ENCODE measurements at regions not wholly inside any gene's neighbourhood (a gene's known extent, or its start where the extent isn't known, plus 50 kb on each side); places are given as distances from the start of the nearest gene placed in this dataset.
"Not testable (repeated sequence)": the region's sequence is repeated elsewhere in the genome, so short reads cannot be mapped to it uniquely, and the experiment has no call there.

DNA sequence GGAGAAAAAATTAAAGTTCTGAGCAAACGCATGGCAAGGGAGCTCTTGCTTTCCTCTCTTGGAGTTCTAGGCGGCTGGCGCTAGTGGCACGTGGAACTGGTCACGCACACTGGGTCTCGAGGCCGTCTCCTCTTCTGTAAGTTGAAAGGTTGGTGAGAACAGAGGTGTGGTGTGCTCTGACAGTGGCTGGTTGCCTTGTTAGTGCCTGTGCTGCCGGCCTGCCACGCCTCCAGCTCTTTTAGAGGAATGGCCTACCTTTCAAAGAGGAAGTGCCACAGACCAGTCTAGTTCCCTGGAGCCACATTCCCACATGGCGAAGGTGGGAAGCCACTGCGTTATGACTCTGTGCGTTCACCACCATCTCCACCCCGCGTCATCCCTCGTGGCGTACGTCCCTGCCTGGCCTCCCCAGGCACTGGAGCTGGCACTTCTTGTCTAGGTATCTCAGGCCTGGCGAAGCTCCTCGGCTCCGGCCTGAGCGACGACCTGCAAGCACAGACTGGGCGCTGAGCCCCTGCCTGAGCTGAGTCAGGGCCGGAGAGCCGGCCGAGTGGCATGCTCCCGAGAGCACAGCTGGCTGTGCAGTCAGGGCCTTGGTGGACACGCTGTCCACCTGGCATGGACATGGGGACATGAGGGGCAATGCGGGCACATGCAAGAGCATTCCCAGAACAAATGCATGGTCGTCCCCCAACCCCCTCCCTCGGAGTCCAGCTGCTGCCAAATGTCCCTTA, 4453.1 kb upstream of the TPTE start:
- H3K4me1 ChIP-seq; H3K4me3 ChIP-seq; intact Hi-C loops (cut with DNase I; ENCODE audit: low total_unique reads); H3K27me3 ChIP-seq; H3K27ac ChIP-seq; H3K9me3 ChIP-seq; DNase-seq; H3K36me3 ChIP-seq: not testable (repeated sequence)
- WGBS, 5 donors: no CpG with 5 or more reads among the region's 31 CpGs

DNA sequence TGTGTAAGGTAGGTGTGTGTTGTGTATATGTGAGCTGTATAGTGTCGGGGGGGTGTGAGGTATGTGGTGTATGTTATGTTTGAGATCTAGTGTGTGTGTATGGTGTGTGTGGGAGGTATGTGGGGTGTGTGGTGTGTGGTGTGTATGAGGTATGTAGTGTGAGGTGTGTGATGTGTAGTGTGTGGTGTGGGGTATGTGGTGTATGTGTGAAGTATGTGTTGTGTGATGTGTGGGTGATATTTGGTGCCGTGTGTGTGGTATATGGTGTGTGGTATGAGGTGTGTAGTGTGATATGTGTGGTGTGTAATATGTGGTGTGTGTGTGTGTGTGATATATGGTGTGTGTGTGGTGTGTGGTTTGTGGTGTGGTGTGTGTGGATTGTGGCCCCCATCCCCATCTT, 4451.2 kb upstream of the TPTE start:
- DNase-seq; H3K4me1 ChIP-seq; H3K27me3 ChIP-seq; intact Hi-C loops (cut with DNase I; ENCODE audit: low total_unique reads); H3K4me3 ChIP-seq; H3K36me3 ChIP-seq; H3K9me3 ChIP-seq; H3K27ac ChIP-seq: not testable (repeated sequence)
- WGBS, 5 donors: 96 to 100% (median 98%) methylated on average over 1 to 2 of the region's 2 CpGs

DNA sequence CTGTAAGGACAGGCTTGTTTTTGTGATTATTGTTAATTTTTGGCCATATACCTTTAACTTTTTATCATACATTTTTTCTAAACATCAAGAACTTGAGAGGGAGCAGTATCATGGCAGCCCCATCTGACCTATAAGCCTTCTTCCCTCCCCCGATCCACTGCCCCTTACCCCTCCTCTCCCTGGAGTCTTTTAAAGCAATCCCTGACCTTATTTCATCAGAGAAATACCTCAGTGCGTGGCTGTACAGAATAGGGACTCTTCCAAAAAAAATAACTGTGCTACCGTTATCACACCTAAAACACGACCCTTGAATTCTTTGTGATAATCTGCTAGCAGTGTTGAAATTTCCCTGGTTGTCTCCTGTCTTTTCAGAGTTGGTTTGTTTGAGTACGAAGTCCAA, 4448.7 kb upstream of the TPTE start:
- H3K27ac ChIP-seq; H3K4me1 ChIP-seq; H3K27me3 ChIP-seq; DNase-seq; intact Hi-C loops (cut with DNase I; ENCODE audit: low total_unique reads); H3K9me3 ChIP-seq; H3K4me3 ChIP-seq; H3K36me3 ChIP-seq: not testable (repeated sequence)
- WGBS, 5 donors: no CpG with 5 or more reads among the region's 5 CpGs

GRCh38 chr21:6073993-6074705, 4447.2 kb upstream of the TPTE start:
- H3K36me3 ChIP-seq; H3K9me3 ChIP-seq; DNase-seq; H3K27ac ChIP-seq; H3K4me1 ChIP-seq; intact Hi-C loops (cut with DNase I; ENCODE audit: low total_unique reads); H3K27me3 ChIP-seq; H3K4me3 ChIP-seq: not testable (repeated sequence)
- WGBS, 5 donors: no CpG with 5 or more reads among the region's 19 CpGs

DNA sequence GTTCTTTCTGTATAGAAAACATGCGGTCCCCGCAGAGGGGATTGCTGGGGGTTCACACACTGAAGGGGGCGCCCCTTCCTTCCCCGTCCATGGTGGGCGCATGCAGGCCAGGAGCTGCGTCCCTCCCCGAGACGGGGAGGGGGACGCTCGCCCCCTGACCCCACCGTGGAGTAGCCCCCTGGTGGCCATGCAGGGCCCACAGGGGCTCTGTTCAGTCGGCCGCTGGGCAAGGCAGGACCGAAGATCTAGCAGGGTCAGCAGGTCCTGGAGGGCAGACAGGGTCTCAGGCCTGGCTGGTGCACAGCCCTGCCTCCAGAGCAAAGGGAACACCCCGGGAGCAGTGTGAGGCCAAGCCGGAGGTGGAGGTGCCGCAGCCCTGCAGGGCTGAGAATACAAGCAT, 4446.4 kb upstream of the TPTE start:
- H3K36me3 ChIP-seq; H3K4me3 ChIP-seq; intact Hi-C loops (cut with DNase I; ENCODE audit: low total_unique reads); H3K27ac ChIP-seq; H3K27me3 ChIP-seq; H3K4me1 ChIP-seq; H3K9me3 ChIP-seq; DNase-seq: not testable (repeated sequence)
- WGBS, 5 donors: no CpG with 5 or more reads among the region's 17 CpGs

- DNase-seq; H3K4me3 ChIP-seq; H3K27ac ChIP-seq; H3K36me3 ChIP-seq; intact Hi-C loops (cut with DNase I; ENCODE audit: low total_unique reads); H3K27me3 ChIP-seq; H3K9me3 ChIP-seq; H3K4me1 ChIP-seq: not testable (repeated sequence)
- WGBS, 5 donors: no CpG with 5 or more reads among the region's 24 CpGs
Measured at GRCh38 chr21:6075627-6076208, 4445.7 kb upstream of the TPTE start.

DNA sequence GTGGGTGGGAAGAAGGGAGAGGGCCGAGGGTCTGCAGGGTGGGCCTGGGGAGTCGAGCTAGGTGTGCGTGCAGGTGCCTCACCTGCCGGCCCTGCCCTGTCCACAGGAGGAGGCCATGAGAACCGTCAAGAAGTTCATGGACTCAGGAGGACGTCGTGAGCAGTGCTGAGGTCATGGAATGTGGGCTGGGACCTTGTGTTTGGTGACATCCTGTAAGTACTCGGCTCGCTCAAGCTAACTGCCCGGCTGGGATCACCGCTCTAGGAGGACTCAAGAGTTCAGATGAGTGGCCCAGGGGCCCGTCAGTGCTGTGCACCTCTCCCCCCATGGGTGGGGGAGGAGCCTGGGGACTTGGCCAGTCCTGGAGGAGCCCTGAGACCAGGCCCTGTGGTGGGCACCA, 4444.0 kb upstream of the TPTE start:
- intact Hi-C loops (cut with DNase I; ENCODE audit: low total_unique reads): not testable (repeated sequence)
- WGBS, 5 donors: no CpG with 5 or more reads among the region's 12 CpGs

GRCh38 chr21:6078902-6079301, 4442.5 kb upstream of the TPTE start:
- DNase-seq; H3K36me3 ChIP-seq; intact Hi-C loops (cut with DNase I; ENCODE audit: low total_unique reads); H3K9me3 ChIP-seq; H3K4me3 ChIP-seq; H3K27me3 ChIP-seq; H3K27ac ChIP-seq; H3K4me1 ChIP-seq: not testable (repeated sequence)
- 78 to 79% methylated on average over 6 of the region's 12 CpGs; no CpG with 5 or more reads in 3 of the 5 donors for WGBS, 5 donors

More for the DNA sequence above, 4444.0 kb upstream of the TPTE start:
- H3K4me1 ChIP-seq, H3K4me3 ChIP-seq, H3K36me3 ChIP-seq, H3K27ac ChIP-seq, H3K9me3 ChIP-seq, DNase-seq, H3K27me3 ChIP-seq: not testable (repeated sequence)

GRCh38 chr21:6080941-6081655, 4440.3 kb upstream of the TPTE start:
- H3K4me3 ChIP-seq; intact Hi-C loops (cut with DNase I; ENCODE audit: low total_unique reads); DNase-seq; H3K27me3 ChIP-seq; H3K27ac ChIP-seq; H3K4me1 ChIP-seq; H3K36me3 ChIP-seq; H3K9me3 ChIP-seq: not testable (repeated sequence)
- WGBS, 5 donors: no CpG with 5 or more reads among the region's 34 CpGs

- H3K9me3 ChIP-seq; H3K4me3 ChIP-seq; H3K36me3 ChIP-seq; DNase-seq; H3K4me1 ChIP-seq; H3K27me3 ChIP-seq; intact Hi-C loops (cut with DNase I; ENCODE audit: low total_unique reads); H3K27ac ChIP-seq: not testable (repeated sequence)
- WGBS, 5 donors: no CpG with 5 or more reads among the region's 12 CpGs
Measured at GRCh38 chr21:6082166-6082565, 4439.2 kb upstream of the TPTE start.

GRCh38 chr21:6083574-6084120, 4437.7 kb upstream of the TPTE start:
- H3K9me3 ChIP-seq; DNase-seq; H3K4me3 ChIP-seq; intact Hi-C loops (cut with DNase I; ENCODE audit: low total_unique reads); H3K4me1 ChIP-seq; H3K27ac ChIP-seq; H3K36me3 ChIP-seq; H3K27me3 ChIP-seq: not testable (repeated sequence)
- WGBS, 5 donors: no CpG with 5 or more reads among the region's 10 CpGs
